Panc1 (cell line): ENCODE measurements at regions not wholly inside any gene's neighbourhood (a gene's known extent, or its start where the extent isn't known, plus 50 kb on each side); places are given as distances from the start of the nearest gene placed in this dataset.

Experiments used
- ATAC-seq: fragments of 200-7000 bp; cut with Tn5 transposase; 2 replicates; pipeline ENCODE4 v1.9.1; 2020; ENCODE audit warnings: mild to moderate bottlenecking, moderate library complexity
- BruUV-seq: library from RNA; stranded (reverse); fragments of 400-500 nt; replicated peaks from 2 replicates; lab custom pipeline; 2021; lab: Mats Ljungman, UMichigan
- CTCF ChIA-PET: fragments of 300-600 bp; sonication (Branson Sonifier 250); formaldehyde crosslinking; loops from one replicate; lab custom pipeline; 2022; ENCODE audit warnings: antibody characterized with exemption; lab: Charles Lee
- POLR2A ChIA-PET: fragments of 300-600 bp; sonication (Branson Sonifier 250); formaldehyde crosslinking; loops from one replicate; lab custom pipeline; 2022; ENCODE audit warnings: antibody characterized with exemption; lab: Charles Lee
- DNase-seq: peaks from one replicate; pipeline ENCODE4 v3.0.0-alpha.2; 2010; ENCODE audit warnings: low read depth, low spot score
- H3K27ac ChIP-seq: 2 replicates; pipeline ENCODE4 v1.5.1; 2011; ENCODE audit warnings: mild to moderate bottlenecking, low read length, inconsistent platforms
- H3K27me3 ChIP-seq: fragments of 200-500 bp; sonication (Bioruptor generic); 2 replicates; pipeline ENCODE4 v1.6.0; 2014; ENCODE audit warnings: low read length, inconsistent platforms; ENCODE audit not compliant: control insufficient read depth, insufficient read depth
- H3K36me3 ChIP-seq: fragments of 200-500 bp; sonication (Bioruptor generic); 2 replicates; pipeline ENCODE4 v1.5.1; 2014; ENCODE audit warnings: inconsistent platforms, mild to moderate bottlenecking, low read length, moderate library complexity; ENCODE audit not compliant: control insufficient read depth, insufficient read depth
- H3K4me1 ChIP-seq: 2 replicates; pipeline ENCODE4 v1.5.1; 2011; ENCODE audit warnings: inconsistent platforms, mild to moderate bottlenecking, low read length, moderate library complexity; ENCODE audit not compliant: control insufficient read depth, insufficient read depth
- H3K4me3 ChIP-seq, 2 experiments: 2 replicates each; pipeline ENCODE4 v1.5.1; 2011 to 2012; ENCODE audit warnings: low read depth in 2 of 2, low read length in 2 of 2, mild to moderate bottlenecking in 2 of 2, inconsistent platforms in 1 of 2, moderate library complexity in 1 of 2
- H3K9me3 ChIP-seq: fragments of 200-500 bp; sonication (Bioruptor generic); 2 replicates; pipeline ENCODE4 v1.5.1; 2014; ENCODE audit warnings: low read depth, mild to moderate bottlenecking, inconsistent platforms, low read length, moderate library complexity; ENCODE audit not compliant: control insufficient read depth, insufficient read depth
- POLR2AphosphoS5 ChIP-seq: IDR thresholded peaks from 2 replicates; pipeline ENCODE4 v1.6.1; 2012; ENCODE audit warnings: mild to moderate bottlenecking, low read depth, low read length, moderate library complexity
- SIN3A ChIP-seq: IDR thresholded peaks from 2 replicates; pipeline ENCODE4 v1.6.1; 2012; ENCODE audit warnings: low read depth, mild to moderate bottlenecking, low read length, moderate library complexity, borderline replicate concordance; ENCODE audit not compliant: insufficient read depth
- TCF7L2 ChIP-seq: IDR thresholded peaks from 2 replicates; pipeline ENCODE4 v1.6.1; 2011; ENCODE audit warnings: mild to moderate bottlenecking, low read depth, low read length, inconsistent platforms
- in situ Hi-C: cut with HindIII; loops from 2 replicates; pipeline ENCODE4 v1.10.0; 2016; ENCODE audit warnings: low sequenced_read_pairs, low pct_unique_long_range_greater_than_20kb
- intact Hi-C: fragments of 100-400 bp; cut with micrococcal nuclease; formaldehyde crosslinking; loops from one replicate; pipeline ENCODE4 v1.10.0; 2022; ENCODE audit not compliant: unreplicated experiment
- TF ChIP-seq, protein P1 (sequence below): fragments of 450-650 bp; IDR thresholded peaks from 2 replicates; pipeline ENCODE4 v1.5.1; 2017; ENCODE audit warnings: mild to moderate bottlenecking
- TF ChIP-seq, protein P2 (sequence below), 2 experiments: IDR thresholded peaks; 2 replicates each; pipeline ENCODE4 v1.6.1; 2011 to 2012; ENCODE audit warnings: low read depth in 2 of 2, control low read depth in 1 of 2, low read length in 1 of 2, mild to moderate bottlenecking in 1 of 2, moderate library complexity in 1 of 2; ENCODE audit not compliant: insufficient read depth in 1 of 2

DNA sequence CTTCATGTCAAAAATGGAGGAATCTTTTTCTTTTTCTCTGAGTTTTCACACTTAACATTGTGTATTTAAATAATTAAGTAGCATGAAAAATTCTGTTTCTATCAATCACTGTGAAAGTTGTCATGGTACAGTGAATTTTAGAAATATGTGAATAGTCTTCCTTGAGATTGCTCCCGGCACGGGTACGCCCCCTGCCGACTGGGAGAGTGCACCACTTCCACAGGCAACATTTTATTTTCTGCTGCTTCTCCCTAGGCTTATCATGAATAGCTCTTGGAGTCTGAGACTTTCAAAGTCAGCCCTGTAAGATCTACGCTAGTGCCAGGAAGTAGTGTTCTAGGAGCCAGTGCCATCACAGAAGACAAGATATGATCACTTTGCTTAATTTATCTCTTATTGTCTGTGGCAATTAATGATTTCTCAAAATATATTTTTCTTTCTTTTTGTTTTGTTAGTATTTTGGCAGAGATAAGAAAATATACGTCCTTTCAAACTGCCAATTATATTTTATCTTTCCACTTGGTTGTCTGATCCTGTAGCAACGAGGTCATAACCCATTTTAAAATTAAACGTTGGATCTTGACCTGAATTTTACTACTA is 763.8 kb upstream of the AADAT start:
- Histone ChIP-seq H3K27me3 (no peaks in the 10 kb centered on the region), H3K4me1 (no peaks in the 10 kb centered on the region), H3K4me3 (no peak overlapping the region), H3K27ac (no peak overlapping the region), H3K36me3 (no peaks in the 10 kb centered on the region), H3K9me3 (no peaks in the 10 kb centered on the region)
- ChIA-PET CTCF (no interaction called here), POLR2A (no interaction called here)
- in situ Hi-C loops = no loop called here
- TF ChIP-seq, protein P1, sequence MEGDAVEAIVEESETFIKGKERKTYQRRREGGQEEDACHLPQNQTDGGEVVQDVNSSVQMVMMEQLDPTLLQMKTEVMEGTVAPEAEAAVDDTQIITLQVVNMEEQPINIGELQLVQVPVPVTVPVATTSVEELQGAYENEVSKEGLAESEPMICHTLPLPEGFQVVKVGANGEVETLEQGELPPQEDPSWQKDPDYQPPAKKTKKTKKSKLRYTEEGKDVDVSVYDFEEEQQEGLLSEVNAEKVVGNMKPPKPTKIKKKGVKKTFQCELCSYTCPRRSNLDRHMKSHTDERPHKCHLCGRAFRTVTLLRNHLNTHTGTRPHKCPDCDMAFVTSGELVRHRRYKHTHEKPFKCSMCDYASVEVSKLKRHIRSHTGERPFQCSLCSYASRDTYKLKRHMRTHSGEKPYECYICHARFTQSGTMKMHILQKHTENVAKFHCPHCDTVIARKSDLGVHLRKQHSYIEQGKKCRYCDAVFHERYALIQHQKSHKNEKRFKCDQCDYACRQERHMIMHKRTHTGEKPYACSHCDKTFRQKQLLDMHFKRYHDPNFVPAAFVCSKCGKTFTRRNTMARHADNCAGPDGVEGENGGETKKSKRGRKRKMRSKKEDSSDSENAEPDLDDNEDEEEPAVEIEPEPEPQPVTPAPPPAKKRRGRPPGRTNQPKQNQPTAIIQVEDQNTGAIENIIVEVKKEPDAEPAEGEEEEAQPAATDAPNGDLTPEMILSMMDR = peak; percentile 68
- no peak for TF ChIP-seq POLR2AphosphoS5
- TF ChIP-seq SIN3A = no peak
- ATAC-seq (no peak), DNase-seq (peak; percentile 4)
- intact Hi-C loops = loop anchor here (5.0 to 10.0 kb wide), 2 partner anchors 259 to 591 kb away; no protein-coding TSS in a partner anchor
- BruUV-seq = no TSS peak

DNA sequence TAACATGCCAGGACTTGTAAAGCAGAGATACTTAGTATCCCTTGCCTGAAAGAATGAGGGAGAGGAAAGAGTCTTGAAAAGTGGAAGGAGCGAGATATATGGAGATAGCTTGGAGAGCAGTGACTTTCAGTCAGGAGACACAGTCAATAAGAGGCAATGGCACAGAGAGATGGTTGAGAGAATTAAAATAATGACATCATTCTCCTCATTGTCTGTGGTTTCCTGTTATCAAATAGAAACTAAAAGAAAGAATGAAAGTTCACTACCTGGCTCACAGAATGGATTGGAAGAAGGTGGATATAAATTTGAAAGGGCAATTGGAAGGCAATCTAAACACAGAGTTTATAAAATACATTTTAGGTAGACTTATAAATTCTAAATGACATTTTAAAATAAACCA is 760.2 kb upstream of the AADAT start:
- no peak for DNase-seq
- intact Hi-C loops = loop anchor here (5.0 to 10.0 kb wide), 2 partner anchors 255 to 588 kb away; no protein-coding TSS in a partner anchor
- no TSS peak for BruUV-seq
- Histone ChIP-seq H3K4me3 (no peak overlapping the region), H3K27ac (no peak overlapping the region), H3K36me3 (no peaks in the 10 kb centered on the region), H3K27me3 (no peaks in the 10 kb centered on the region), H3K4me1 (no peaks in the 10 kb centered on the region), H3K9me3 (no peaks in the 10 kb centered on the region)
- CTCF ChIA-PET = no interaction called here
- ATAC-seq = no peak
- in situ Hi-C loops = no loop called here
- POLR2A ChIA-PET = no interaction called here
- TF ChIP-seq POLR2AphosphoS5 (no peak), SIN3A (no peak), TCF7L2 (no peak)
- TF ChIP-seq, protein P1 = no peak
- TF ChIP-seq, protein P2, sequence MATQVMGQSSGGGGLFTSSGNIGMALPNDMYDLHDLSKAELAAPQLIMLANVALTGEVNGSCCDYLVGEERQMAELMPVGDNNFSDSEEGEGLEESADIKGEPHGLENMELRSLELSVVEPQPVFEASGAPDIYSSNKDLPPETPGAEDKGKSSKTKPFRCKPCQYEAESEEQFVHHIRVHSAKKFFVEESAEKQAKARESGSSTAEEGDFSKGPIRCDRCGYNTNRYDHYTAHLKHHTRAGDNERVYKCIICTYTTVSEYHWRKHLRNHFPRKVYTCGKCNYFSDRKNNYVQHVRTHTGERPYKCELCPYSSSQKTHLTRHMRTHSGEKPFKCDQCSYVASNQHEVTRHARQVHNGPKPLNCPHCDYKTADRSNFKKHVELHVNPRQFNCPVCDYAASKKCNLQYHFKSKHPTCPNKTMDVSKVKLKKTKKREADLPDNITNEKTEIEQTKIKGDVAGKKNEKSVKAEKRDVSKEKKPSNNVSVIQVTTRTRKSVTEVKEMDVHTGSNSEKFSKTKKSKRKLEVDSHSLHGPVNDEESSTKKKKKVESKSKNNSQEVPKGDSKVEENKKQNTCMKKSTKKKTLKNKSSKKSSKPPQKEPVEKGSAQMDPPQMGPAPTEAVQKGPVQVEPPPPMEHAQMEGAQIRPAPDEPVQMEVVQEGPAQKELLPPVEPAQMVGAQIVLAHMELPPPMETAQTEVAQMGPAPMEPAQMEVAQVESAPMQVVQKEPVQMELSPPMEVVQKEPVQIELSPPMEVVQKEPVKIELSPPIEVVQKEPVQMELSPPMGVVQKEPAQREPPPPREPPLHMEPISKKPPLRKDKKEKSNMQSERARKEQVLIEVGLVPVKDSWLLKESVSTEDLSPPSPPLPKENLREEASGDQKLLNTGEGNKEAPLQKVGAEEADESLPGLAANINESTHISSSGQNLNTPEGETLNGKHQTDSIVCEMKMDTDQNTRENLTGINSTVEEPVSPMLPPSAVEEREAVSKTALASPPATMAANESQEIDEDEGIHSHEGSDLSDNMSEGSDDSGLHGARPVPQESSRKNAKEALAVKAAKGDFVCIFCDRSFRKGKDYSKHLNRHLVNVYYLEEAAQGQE (IDR thresholded peaks at IDR 0.05; ENCODE audit: insufficient read depth in 1 of 2, low read depth in 2 of 2, low read length in 1 of 2) = no peak
